ENCODE measurements at regions not wholly inside any gene's neighbourhood (a gene's known extent, or its start where the extent isn't known, plus 50 kb on each side); places are given as distances from the start of the nearest gene placed in this dataset.

GRCh38 chr1:163875927-163876320, 554.2 kb downstream of the NUF2 start:
- no peak overlapping the region for H3K9ac ChIP-seq (ENCODE audit: low read length in 3 of 3)
- FAIRE-seq: no peak
- no peak for TF ChIP-seq CTCF (IDR thresholded peaks at IDR 0.05; ENCODE audit: borderline replicate concordance, extremely low read depth, insufficient read depth)

GRCh38 chr1:163876546-163876945, 554.8 kb downstream of the NUF2 start:
- H3K36me3 ChIP-seq (ENCODE audit: control insufficient read depth in 2 of 3, insufficient read depth in 3 of 3, low read length in 3 of 3): no peaks in the 10 kb centered on the region
- H3K27me3 ChIP-seq (ENCODE audit: control insufficient read depth, insufficient read depth, low read length): no peaks in the 10 kb centered on the region
- no peak overlapping the region for H3K27ac ChIP-seq (ENCODE audit: low read depth in 2 of 2, low read length in 2 of 2)
- no peak overlapping the region for H3K4me3 ChIP-seq (ENCODE audit: low read length in 3 of 3)
- TF ChIP-seq CTCF (IDR thresholded peaks at IDR 0.05; ENCODE audit: borderline replicate concordance, extremely low read depth, insufficient read depth): no peak
- peaks cover 0 to 2% (median 0%) of the 10 kb centered on the region in 3 donors for H3K4me1 ChIP-seq (ENCODE audit: control insufficient read depth in 2 of 3, insufficient read depth in 2 of 3, low read depth in 1 of 3, low read length in 3 of 3)
- no peak overlapping the region for H3K9ac ChIP-seq (ENCODE audit: low read length in 3 of 3)
- FAIRE-seq (no peak), DNase-seq (no peak)
- H3K9me3 ChIP-seq (ENCODE audit: control insufficient read depth in 2 of 3, insufficient read depth in 1 of 3, low read length in 3 of 3): no peaks in the 10 kb centered on the region
- intact Hi-C loops (cut with DNase I): no loop called here

More at GRCh38 chr1:163875927-163876320, 554.2 kb downstream of the NUF2 start:
- no peaks in the 10 kb centered on the region for H3K9me3 ChIP-seq (ENCODE audit: control insufficient read depth in 2 of 3, insufficient read depth in 1 of 3, low read length in 3 of 3)
- H3K4me3 ChIP-seq (ENCODE audit: low read length in 3 of 3): no peak overlapping the region
- peaks cover 0 to 2% (median 0%) of the 10 kb centered on the region in 3 donors for H3K4me1 ChIP-seq (ENCODE audit: control insufficient read depth in 2 of 3, insufficient read depth in 2 of 3, low read depth in 1 of 3, low read length in 3 of 3)
- DNase-seq: no peak
- intact Hi-C loops (cut with DNase I): no loop called here
- H3K27me3 ChIP-seq (ENCODE audit: control insufficient read depth, insufficient read depth, low read length): no peaks in the 10 kb centered on the region
- peak overlapping the region in 1 of 2 donors; percentile 51 for H3K27ac ChIP-seq (ENCODE audit: low read depth in 2 of 2, low read length in 2 of 2)
- no peaks in the 10 kb centered on the region for H3K36me3 ChIP-seq (ENCODE audit: control insufficient read depth in 2 of 3, insufficient read depth in 3 of 3, low read length in 3 of 3)

- Histone ChIP-seq H3K9ac (ENCODE audit: low read length in 3 of 3) (no peak overlapping the region), H3K4me1 (ENCODE audit: control insufficient read depth in 2 of 3, insufficient read depth in 2 of 3, low read depth in 1 of 3, low read length in 3 of 3) (peaks cover 0 to 2% (median 0%) of the 10 kb centered on the region in 3 donors), H3K27me3 (ENCODE audit: control insufficient read depth, insufficient read depth, low read length) (no peaks in the 10 kb centered on the region), H3K4me3 (ENCODE audit: low read length in 3 of 3) (no peak overlapping the region), H3K9me3 (ENCODE audit: control insufficient read depth in 2 of 3, insufficient read depth in 1 of 3, low read length in 3 of 3) (no peaks in the 10 kb centered on the region), H3K36me3 (ENCODE audit: control insufficient read depth in 2 of 3, insufficient read depth in 3 of 3, low read length in 3 of 3) (no peaks in the 10 kb centered on the region), H3K27ac (ENCODE audit: low read depth in 2 of 2, low read length in 2 of 2) (no peak overlapping the region)
- intact Hi-C loops (cut with DNase I): no loop called here
- DNase-seq (no peak), FAIRE-seq (no peak)
- TF ChIP-seq CTCF (IDR thresholded peaks at IDR 0.05; ENCODE audit: borderline replicate concordance, extremely low read depth, insufficient read depth): no peak
Observed at GRCh38 chr1:163877016-163877415, 555.3 kb downstream of the NUF2 start.

DNA sequence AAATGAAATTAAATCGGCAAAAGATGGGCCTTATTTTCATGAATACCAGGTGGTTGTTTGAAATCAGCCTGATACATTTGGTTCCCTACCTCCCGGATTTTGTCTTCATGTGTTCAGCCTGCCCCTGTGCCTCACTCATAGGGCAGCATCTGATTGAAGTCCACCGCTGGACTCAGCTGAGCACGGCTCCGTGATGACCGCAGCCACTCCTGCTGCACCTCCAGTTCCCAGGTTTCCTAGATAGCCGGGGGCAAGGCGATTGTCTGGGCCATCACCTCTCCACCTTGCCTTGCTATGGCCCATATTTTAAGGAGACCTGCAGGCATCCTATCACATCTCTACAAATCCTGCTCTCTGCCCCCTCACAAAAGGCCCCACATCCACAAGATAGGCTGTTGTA, 563.8 kb downstream of the NUF2 start:
- no peaks in the 10 kb centered on the region for H3K36me3 ChIP-seq (ENCODE audit: control insufficient read depth in 2 of 3, insufficient read depth in 3 of 3, low read length in 3 of 3)
- intact Hi-C loops (cut with DNase I): no loop called here
- no peak for FAIRE-seq

More for the DNA sequence above, 563.8 kb downstream of the NUF2 start:
- H3K4me1 ChIP-seq (ENCODE audit: control insufficient read depth in 2 of 3, insufficient read depth in 2 of 3, low read depth in 1 of 3, low read length in 3 of 3): no peaks in the 10 kb centered on the region
- no peaks in the 10 kb centered on the region for H3K27me3 ChIP-seq (ENCODE audit: control insufficient read depth, insufficient read depth, low read length)
- H3K9me3 ChIP-seq (ENCODE audit: control insufficient read depth in 2 of 3, insufficient read depth in 1 of 3, low read length in 3 of 3): no peaks in the 10 kb centered on the region
- no peak for DNase-seq
- H3K4me3 ChIP-seq (ENCODE audit: low read length in 3 of 3): no peak overlapping the region
- H3K27ac ChIP-seq (ENCODE audit: low read depth in 2 of 2, low read length in 2 of 2): no peak overlapping the region
- H3K9ac ChIP-seq (ENCODE audit: low read length in 3 of 3): no peak overlapping the region
- no peak for TF ChIP-seq CTCF (IDR thresholded peaks at IDR 0.05; ENCODE audit: borderline replicate concordance, extremely low read depth, insufficient read depth)

Data from kidney (tissue), 13 donors.